DLD1 (cell line): ENCODE measurements at regions not wholly inside any gene's neighbourhood (a gene's known extent, or its start where the extent isn't known, plus 50 kb on each side); places are given as distances from the start of the nearest gene placed in this dataset.

Experiments
- in situ Hi-C: cut with HindIII; loops from 2 replicates; pipeline ENCODE4 v1.10.0; 2017; ENCODE audit warnings: low sequenced_read_pairs

- in situ Hi-C loops: no loop called here
Measured at GRCh38 chr11:122062763-122063162, 53.3 kb downstream of the BLID start.

GRCh38 chr11:122059565-122059964 lies 56.5 kb downstream of the BLID start:
- in situ Hi-C loops: no loop called here

- in situ Hi-C loops: no loop called here
Measured at GRCh38 chr11:122050021-122050690, 65.9 kb downstream of the BLID start.

GRCh38 chr11:122048401-122048800 lies 67.6 kb downstream of the BLID start:
- in situ Hi-C loops: no loop called here

- in situ Hi-C loops: no loop called here
Measured at GRCh38 chr11:122046846-122047245, 69.2 kb downstream of the BLID start.

GRCh38 chr11:122046438-122046837 lies 69.6 kb downstream of the BLID start:
- in situ Hi-C loops: no loop called here

GRCh38 chr11:122045181-122045586 lies 70.8 kb downstream of the BLID start:
- in situ Hi-C loops: no loop called here

GRCh38 chr11:122044086-122044485 lies 71.9 kb downstream of the BLID start:
- in situ Hi-C loops: no loop called here

GRCh38 chr11:122042981-122043380 lies 73.0 kb downstream of the BLID start:
- in situ Hi-C loops: no loop called here

GRCh38 chr11:122040464-122040863 lies 75.6 kb downstream of the BLID start:
- in situ Hi-C loops: no loop called here

- in situ Hi-C loops: no loop called here
Measured at GRCh38 chr11:122038543-122038942, 77.5 kb downstream of the BLID start.

- in situ Hi-C loops: no loop called here
Measured at GRCh38 chr11:122037911-122038310, 78.1 kb downstream of the BLID start.

- in situ Hi-C loops: no loop called here
Measured at GRCh38 chr11:122036493-122036892, 79.5 kb downstream of the BLID start.

- in situ Hi-C loops: no loop called here
Measured at GRCh38 chr11:122036018-122036417, 80.0 kb downstream of the BLID start.

GRCh38 chr11:122033631-122034030 lies 82.4 kb downstream of the BLID start:
- in situ Hi-C loops: no loop called here

GRCh38 chr11:122033193-122033592 lies 82.8 kb downstream of the BLID start:
- in situ Hi-C loops: no loop called here

- in situ Hi-C loops: no loop called here
Measured at GRCh38 chr11:122032317-122032716, 83.7 kb downstream of the BLID start.

GRCh38 chr11:122031813-122032212 lies 84.2 kb downstream of the BLID start:
- in situ Hi-C loops: no loop called here

GRCh38 chr11:122030286-122030685 lies 85.7 kb downstream of the BLID start:
- in situ Hi-C loops: no loop called here

- in situ Hi-C loops: no loop called here
Measured at GRCh38 chr11:122028545-122028944, 87.5 kb downstream of the BLID start.

GRCh38 chr11:122028036-122028435 lies 88.0 kb downstream of the BLID start:
- in situ Hi-C loops: no loop called here

- in situ Hi-C loops: no loop called here
Measured at GRCh38 chr11:122025757-122026156, 90.3 kb downstream of the BLID start.

- in situ Hi-C loops: no loop called here
Measured at GRCh38 chr11:122024278-122024677, 91.7 kb downstream of the BLID start.
